Suprapubic skin (tissue), 4 donors: ENCODE measurements at regions not wholly inside any gene's neighbourhood (a gene's known extent, or its start where the extent isn't known, plus 50 kb on each side); places are given as distances from the start of the nearest gene placed in this dataset.

Experiments
- CTCF ChIP-seq, 2 donors: fragments of 200-600 bp in 1 of 2; fragments of 450-650 bp in 1 of 2; sonication (generic) in 1 of 2; IDR thresholded peaks; one replicate each; pipeline ENCODE4 v1.5.1; 2016 to 2019; ENCODE audit warnings: antibody characterized with exemption in 2 of 2, mild to moderate bottlenecking in 1 of 2, moderate library complexity in 1 of 2
- POLR2A ChIP-seq, 2 donors: fragments of 450-650 bp; IDR thresholded peaks; one replicate each; pipeline ENCODE4 v1.6.1; 2017; ENCODE audit warnings: antibody characterized with exemption in 2 of 2, mild to moderate bottlenecking in 2 of 2, moderate library complexity in 2 of 2
- POLR2AphosphoS5 ChIP-seq, 3 donors: sonication (generic); formaldehyde crosslinking; IDR thresholded peaks; one replicate each; pipeline ENCODE4 v1.6.1; 2017; ENCODE audit warnings: antibody characterized with exemption in 3 of 3

GRCh38 chr17:53033297-53033696, 789.4 kb upstream of the KIF2B start:
- TF ChIP-seq POLR2AphosphoS5 (IDR thresholded peaks at IDR 0.05), result no peak
- no peak for TF ChIP-seq POLR2A (IDR thresholded peaks at IDR 0.05)
- no peak for TF ChIP-seq CTCF (IDR thresholded peaks at IDR 0.05)
